ENCODE measurements at regions not wholly inside any gene's neighbourhood (a gene's known extent, or its start where the extent isn't known, plus 50 kb on each side); places are given as distances from the start of the nearest gene placed in this dataset.

DNA sequence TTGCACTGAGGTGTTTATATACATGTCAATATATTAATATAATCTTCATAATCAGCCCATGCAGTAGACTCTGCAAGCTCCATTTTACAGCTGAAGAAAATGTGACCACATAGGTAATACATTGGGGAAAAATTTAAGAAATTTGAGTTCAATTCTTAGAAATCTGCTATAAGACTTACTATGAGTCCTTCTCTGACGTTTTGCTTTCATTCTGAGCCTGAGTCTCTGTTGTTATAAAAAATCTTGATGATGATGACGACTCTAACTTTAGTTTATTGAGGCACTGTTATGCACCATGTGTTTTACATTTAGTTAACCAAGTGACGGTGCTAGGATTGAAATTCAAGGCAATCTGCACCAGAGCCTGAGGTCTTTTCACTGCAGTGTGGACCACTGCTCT lies 370.3 kb upstream of the PPP1R2C start (continued):
- TF ChIP-seq, protein P1, sequence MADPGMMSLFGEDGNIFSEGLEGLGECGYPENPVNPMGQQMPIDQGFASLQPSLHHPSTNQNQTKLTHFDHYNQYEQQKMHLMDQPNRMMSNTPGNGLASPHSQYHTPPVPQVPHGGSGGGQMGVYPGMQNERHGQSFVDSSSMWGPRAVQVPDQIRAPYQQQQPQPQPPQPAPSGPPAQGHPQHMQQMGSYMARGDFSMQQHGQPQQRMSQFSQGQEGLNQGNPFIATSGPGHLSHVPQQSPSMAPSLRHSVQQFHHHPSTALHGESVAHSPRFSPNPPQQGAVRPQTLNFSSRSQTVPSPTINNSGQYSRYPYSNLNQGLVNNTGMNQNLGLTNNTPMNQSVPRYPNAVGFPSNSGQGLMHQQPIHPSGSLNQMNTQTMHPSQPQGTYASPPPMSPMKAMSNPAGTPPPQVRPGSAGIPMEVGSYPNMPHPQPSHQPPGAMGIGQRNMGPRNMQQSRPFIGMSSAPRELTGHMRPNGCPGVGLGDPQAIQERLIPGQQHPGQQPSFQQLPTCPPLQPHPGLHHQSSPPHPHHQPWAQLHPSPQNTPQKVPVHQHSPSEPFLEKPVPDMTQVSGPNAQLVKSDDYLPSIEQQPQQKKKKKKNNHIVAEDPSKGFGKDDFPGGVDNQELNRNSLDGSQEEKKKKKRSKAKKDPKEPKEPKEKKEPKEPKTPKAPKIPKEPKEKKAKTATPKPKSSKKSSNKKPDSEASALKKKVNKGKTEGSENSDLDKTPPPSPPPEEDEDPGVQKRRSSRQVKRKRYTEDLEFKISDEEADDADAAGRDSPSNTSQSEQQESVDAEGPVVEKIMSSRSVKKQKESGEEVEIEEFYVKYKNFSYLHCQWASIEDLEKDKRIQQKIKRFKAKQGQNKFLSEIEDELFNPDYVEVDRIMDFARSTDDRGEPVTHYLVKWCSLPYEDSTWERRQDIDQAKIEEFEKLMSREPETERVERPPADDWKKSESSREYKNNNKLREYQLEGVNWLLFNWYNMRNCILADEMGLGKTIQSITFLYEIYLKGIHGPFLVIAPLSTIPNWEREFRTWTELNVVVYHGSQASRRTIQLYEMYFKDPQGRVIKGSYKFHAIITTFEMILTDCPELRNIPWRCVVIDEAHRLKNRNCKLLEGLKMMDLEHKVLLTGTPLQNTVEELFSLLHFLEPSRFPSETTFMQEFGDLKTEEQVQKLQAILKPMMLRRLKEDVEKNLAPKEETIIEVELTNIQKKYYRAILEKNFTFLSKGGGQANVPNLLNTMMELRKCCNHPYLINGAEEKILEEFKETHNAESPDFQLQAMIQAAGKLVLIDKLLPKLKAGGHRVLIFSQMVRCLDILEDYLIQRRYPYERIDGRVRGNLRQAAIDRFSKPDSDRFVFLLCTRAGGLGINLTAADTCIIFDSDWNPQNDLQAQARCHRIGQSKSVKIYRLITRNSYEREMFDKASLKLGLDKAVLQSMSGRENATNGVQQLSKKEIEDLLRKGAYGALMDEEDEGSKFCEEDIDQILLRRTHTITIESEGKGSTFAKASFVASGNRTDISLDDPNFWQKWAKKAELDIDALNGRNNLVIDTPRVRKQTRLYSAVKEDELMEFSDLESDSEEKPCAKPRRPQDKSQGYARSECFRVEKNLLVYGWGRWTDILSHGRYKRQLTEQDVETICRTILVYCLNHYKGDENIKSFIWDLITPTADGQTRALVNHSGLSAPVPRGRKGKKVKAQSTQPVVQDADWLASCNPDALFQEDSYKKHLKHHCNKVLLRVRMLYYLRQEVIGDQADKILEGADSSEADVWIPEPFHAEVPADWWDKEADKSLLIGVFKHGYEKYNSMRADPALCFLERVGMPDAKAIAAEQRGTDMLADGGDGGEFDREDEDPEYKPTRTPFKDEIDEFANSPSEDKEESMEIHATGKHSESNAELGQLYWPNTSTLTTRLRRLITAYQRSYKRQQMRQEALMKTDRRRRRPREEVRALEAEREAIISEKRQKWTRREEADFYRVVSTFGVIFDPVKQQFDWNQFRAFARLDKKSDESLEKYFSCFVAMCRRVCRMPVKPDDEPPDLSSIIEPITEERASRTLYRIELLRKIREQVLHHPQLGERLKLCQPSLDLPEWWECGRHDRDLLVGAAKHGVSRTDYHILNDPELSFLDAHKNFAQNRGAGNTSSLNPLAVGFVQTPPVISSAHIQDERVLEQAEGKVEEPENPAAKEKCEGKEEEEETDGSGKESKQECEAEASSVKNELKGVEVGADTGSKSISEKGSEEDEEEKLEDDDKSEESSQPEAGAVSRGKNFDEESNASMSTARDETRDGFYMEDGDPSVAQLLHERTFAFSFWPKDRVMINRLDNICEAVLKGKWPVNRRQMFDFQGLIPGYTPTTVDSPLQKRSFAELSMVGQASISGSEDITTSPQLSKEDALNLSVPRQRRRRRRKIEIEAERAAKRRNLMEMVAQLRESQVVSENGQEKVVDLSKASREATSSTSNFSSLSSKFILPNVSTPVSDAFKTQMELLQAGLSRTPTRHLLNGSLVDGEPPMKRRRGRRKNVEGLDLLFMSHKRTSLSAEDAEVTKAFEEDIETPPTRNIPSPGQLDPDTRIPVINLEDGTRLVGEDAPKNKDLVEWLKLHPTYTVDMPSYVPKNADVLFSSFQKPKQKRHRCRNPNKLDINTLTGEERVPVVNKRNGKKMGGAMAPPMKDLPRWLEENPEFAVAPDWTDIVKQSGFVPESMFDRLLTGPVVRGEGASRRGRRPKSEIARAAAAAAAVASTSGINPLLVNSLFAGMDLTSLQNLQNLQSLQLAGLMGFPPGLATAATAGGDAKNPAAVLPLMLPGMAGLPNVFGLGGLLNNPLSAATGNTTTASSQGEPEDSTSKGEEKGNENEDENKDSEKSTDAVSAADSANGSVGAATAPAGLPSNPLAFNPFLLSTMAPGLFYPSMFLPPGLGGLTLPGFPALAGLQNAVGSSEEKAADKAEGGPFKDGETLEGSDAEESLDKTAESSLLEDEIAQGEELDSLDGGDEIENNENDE (IDR thresholded peaks at IDR 0.05; ENCODE audit: insufficient replicate concordance, low read length): no peak
- TF ChIP-seq BCL11A (IDR thresholded peaks at IDR 0.05; ENCODE audit: low read depth in 2 of 2, low read length in 2 of 2) (no peak), SIX5 (IDR thresholded peaks at IDR 0.05; ENCODE audit: low read depth, low read length) (no peak), EP300 (IDR thresholded peaks at IDR 0.05; ENCODE audit: borderline replicate concordance in 1 of 2, low read depth in 2 of 2, low read length in 2 of 2) (no peak), CTBP2 (IDR thresholded peaks at IDR 0.05; ENCODE audit: borderline replicate concordance, insufficient read depth, insufficient read length, low read length) (no peak), MAX (IDR thresholded peaks at IDR 0.05) (no peak), EZH2 (IDR thresholded peaks at IDR 0.05; ENCODE audit: low read depth, low read length, severe bottlenecking) (no peak), JUND (IDR thresholded peaks at IDR 0.05; ENCODE audit: low read length) (no peak)
- TF ChIP-seq, protein P2, sequence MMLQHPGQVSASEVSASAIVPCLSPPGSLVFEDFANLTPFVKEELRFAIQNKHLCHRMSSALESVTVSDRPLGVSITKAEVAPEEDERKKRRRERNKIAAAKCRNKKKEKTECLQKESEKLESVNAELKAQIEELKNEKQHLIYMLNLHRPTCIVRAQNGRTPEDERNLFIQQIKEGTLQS (IDR thresholded peaks at IDR 0.05; ENCODE audit: insufficient read depth, low read depth, low read length): no peak
- TF ChIP-seq, protein P3, sequence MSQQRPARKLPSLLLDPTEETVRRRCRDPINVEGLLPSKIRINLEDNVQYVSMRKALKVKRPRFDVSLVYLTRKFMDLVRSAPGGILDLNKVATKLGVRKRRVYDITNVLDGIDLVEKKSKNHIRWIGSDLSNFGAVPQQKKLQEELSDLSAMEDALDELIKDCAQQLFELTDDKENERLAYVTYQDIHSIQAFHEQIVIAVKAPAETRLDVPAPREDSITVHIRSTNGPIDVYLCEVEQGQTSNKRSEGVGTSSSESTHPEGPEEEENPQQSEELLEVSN (IDR thresholded peaks at IDR 0.05): no peak
